HL-60 (cell line): ENCODE measurements at regions not wholly inside any gene's neighbourhood (a gene's known extent, or its start where the extent isn't known, plus 50 kb on each side); places are given as distances from the start of the nearest gene placed in this dataset.

Experiments
- DNase-seq, 2 experiments: peaks; one replicate each; pipeline ENCODE4 v3.0.0-alpha.2; 2010 to 2020; ENCODE audit warnings: low read depth in 1 of 2, low spot score in 1 of 2
- H3K27ac ChIP-seq: fragments of 250-450 bp; sonication (Bioruptor Pico); replicated peaks from 2 replicates; pipeline ENCODE4 v1.5.1; 2020; ENCODE audit warnings: mild to moderate bottlenecking, moderate library complexity
- H3K27me3 ChIP-seq: fragments of 250-450 bp; sonication (Bioruptor Pico); 2 replicates; pipeline ENCODE4 v1.5.1; 2021; ENCODE audit warnings: mild to moderate bottlenecking, moderate library complexity; ENCODE audit not compliant: insufficient read depth, poor library complexity, severe bottlenecking
- H3K4me3 ChIP-seq: replicated peaks from 2 replicates; pipeline ENCODE4 v1.5.1; 2011; ENCODE audit warnings: mild to moderate bottlenecking, control low read depth, low read length; ENCODE audit not compliant: insufficient read depth
- CTCF ChIP-seq: IDR thresholded peaks from one replicate; pipeline ENCODE4 v1.5.1; 2011; ENCODE audit warnings: low read length, control low read depth, inconsistent platforms; ENCODE audit not compliant: insufficient read depth
- GABPA ChIP-seq: IDR thresholded peaks from 2 replicates; pipeline ENCODE4 v1.6.1; 2012; ENCODE audit warnings: low read depth
- POLR2AphosphoS5 ChIP-seq: IDR thresholded peaks from 2 replicates; pipeline ENCODE4 v1.6.1; 2012; ENCODE audit warnings: low read depth
- REST ChIP-seq: IDR thresholded peaks from 2 replicates; pipeline ENCODE4 v1.6.1; 2012; ENCODE audit warnings: low read depth; ENCODE audit not compliant: insufficient replicate concordance
- SPI1 ChIP-seq: IDR thresholded peaks from 2 replicates; pipeline ENCODE4 v1.6.1; 2012; ENCODE audit warnings: low read depth, mild to moderate bottlenecking, borderline replicate concordance

GRCh38 chr12:94792693-94793092 is 142.3 kb upstream of the TMCC3 start:
- DNase-seq, result peak; percentile 65 to 92
- TF ChIP-seq POLR2AphosphoS5, result peak; percentile 55; the same call in 1 of the 2 replicates
- peak; percentile 81 for TF ChIP-seq SPI1
- no peak for TF ChIP-seq CTCF
- TF ChIP-seq REST, result no peak
- Histone ChIP-seq H3K27me3 (no peaks in the 10 kb centered on the region), H3K4me3 (peak overlapping the region; percentile 25), H3K27ac (peak overlapping the region; percentile 82)

GRCh38 chr12:94791933-94792332 is 141.6 kb upstream of the TMCC3 start:
- Histone ChIP-seq H3K27ac (peak overlapping the region; percentile 82), H3K27me3 (no peaks in the 10 kb centered on the region), H3K4me3 (no peak overlapping the region)
- no peak for TF ChIP-seq REST
- no peak for TF ChIP-seq GABPA
- TF ChIP-seq CTCF, result no peak
- no peak for TF ChIP-seq POLR2AphosphoS5
- TF ChIP-seq SPI1, result no peak
- DNase-seq, result no peak

GRCh38 chr12:94790825-94791224 is 140.5 kb upstream of the TMCC3 start:
- no peak for DNase-seq
- no peak overlapping the region for H3K4me3 ChIP-seq
- TF ChIP-seq GABPA, result no peak
- no peak for TF ChIP-seq REST
- no peak for TF ChIP-seq SPI1
- TF ChIP-seq CTCF, result no peak
- no peak for TF ChIP-seq POLR2AphosphoS5
- no peaks in the 10 kb centered on the region for H3K27me3 ChIP-seq
- no peak overlapping the region for H3K27ac ChIP-seq
